ENCODE measurements at regions not wholly inside any gene's neighbourhood (a gene's known extent, or its start where the extent isn't known, plus 50 kb on each side); places are given as distances from the start of the nearest gene placed in this dataset.
"Not testable (repeated sequence)": the region's sequence is repeated elsewhere in the genome, so short reads cannot be mapped to it uniquely, and the experiment has no call there.

DNA sequence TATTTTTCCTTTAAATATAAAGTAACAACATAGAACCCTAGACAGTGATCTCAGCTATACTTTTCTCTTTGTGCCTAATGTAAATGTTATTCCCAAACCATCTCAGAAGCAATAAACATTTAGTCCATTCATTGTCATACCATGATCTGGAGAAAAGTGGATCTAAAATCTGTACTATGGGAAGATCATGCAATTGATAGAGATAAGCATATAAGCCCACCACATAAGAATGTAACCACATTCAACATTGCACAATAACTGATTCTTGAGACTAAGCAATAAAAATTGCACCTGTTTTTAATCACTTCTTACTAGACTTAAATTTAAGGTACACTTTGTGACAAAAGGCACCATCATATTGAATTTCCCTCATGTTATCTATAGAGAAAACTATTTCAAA is 1403.0 kb upstream of the C9orf72 start:
- Histone ChIP-seq H3K4me1 (no peaks in the 10 kb centered on the region), H3K4me3 (no peak overlapping the region), H3K27me3 (no peaks in the 10 kb centered on the region), H3K36me3 (ENCODE audit: low read depth, missing control alignments) (no peaks in the 10 kb centered on the region), H3K27ac (no peak overlapping the region), H3K9me3 (no peaks in the 10 kb centered on the region)
- DNase-seq, result no peak
- TF ChIP-seq POLR2A (IDR thresholded peaks at IDR 0.05), result no peak
- intact Hi-C loops (cut with DNase I; ENCODE audit: low total_unique reads), result no loop called here

DNA sequence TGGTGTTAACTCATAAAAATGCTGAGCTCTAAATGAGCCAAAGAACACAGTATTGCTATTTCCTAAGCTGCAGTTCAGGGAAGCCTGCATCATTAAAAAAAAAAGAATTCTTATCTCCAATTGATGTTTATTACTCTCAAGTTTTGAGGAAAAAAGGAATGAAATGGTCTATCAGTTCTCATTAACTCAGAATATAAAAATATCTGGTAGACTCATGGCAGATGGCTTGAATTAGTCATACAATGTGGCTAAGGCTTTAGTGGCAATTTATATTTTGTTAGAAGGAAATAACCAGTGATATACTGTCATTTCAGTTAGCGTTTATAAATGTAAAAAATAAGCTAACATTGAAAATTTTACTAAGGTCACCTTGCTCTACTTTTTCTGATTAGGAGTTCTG is 1403.4 kb upstream of the C9orf72 start:
- Histone ChIP-seq H3K36me3 (ENCODE audit: low read depth, missing control alignments) (no peaks in the 10 kb centered on the region), H3K4me1 (no peaks in the 10 kb centered on the region), H3K4me3 (no peak overlapping the region), H3K9me3 (no peaks in the 10 kb centered on the region), H3K27ac (no peak overlapping the region), H3K27me3 (no peaks in the 10 kb centered on the region)
- WGBS, 2 donors, result 34 to 61% methylated on average over 1 of the region's 1 CpG
- no peak for DNase-seq
- TF ChIP-seq, protein P1, sequence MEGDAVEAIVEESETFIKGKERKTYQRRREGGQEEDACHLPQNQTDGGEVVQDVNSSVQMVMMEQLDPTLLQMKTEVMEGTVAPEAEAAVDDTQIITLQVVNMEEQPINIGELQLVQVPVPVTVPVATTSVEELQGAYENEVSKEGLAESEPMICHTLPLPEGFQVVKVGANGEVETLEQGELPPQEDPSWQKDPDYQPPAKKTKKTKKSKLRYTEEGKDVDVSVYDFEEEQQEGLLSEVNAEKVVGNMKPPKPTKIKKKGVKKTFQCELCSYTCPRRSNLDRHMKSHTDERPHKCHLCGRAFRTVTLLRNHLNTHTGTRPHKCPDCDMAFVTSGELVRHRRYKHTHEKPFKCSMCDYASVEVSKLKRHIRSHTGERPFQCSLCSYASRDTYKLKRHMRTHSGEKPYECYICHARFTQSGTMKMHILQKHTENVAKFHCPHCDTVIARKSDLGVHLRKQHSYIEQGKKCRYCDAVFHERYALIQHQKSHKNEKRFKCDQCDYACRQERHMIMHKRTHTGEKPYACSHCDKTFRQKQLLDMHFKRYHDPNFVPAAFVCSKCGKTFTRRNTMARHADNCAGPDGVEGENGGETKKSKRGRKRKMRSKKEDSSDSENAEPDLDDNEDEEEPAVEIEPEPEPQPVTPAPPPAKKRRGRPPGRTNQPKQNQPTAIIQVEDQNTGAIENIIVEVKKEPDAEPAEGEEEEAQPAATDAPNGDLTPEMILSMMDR (IDR thresholded peaks at IDR 0.05), result no peak
- TF ChIP-seq POLR2A (IDR thresholded peaks at IDR 0.05), result no peak
- intact Hi-C loops (cut with DNase I; ENCODE audit: low total_unique reads), result no loop called here

- H3K27me3 ChIP-seq, result no peaks in the 10 kb centered on the region
- TF ChIP-seq, protein P1 (IDR thresholded peaks at IDR 0.05), result no peak
- no peak for TF ChIP-seq POLR2A (IDR thresholded peaks at IDR 0.05)
- H3K36me3 ChIP-seq (ENCODE audit: low read depth, missing control alignments), result no peaks in the 10 kb centered on the region
- intact Hi-C loops (cut with DNase I; ENCODE audit: low total_unique reads), result no loop called here
- DNase-seq, result no peak
- no peaks in the 10 kb centered on the region for H3K4me1 ChIP-seq
- H3K4me3 ChIP-seq, result no peak overlapping the region
- H3K9me3 ChIP-seq, result no peaks in the 10 kb centered on the region
- no peak overlapping the region for H3K27ac ChIP-seq
- WGBS, 2 donors, result 80 to 86% methylated on average over 1 of the region's 1 CpG
These were observed 1407.8 kb upstream of the C9orf72 start for GRCh38 chr9:28981129-28981528.

DNA sequence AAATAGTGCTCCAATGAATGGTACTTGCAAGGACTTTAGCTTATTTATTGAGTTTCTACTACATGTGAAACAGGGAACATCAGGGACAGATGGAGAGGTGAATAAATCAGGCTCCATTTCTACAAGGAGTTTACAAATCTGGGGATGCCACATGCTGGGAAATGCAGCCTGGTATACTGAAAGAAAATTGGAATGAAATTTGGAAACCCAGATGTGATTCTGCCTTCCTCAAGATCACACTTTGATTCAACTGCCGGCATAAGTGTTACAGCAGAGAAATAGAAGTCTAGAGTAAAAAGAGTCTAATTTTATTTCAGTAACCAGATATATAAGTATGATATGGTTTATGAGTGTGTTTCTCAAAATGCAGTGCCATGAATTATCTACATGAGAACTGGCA is 1408.4 kb upstream of the C9orf72 start:
- no peak overlapping the region for H3K4me3 ChIP-seq
- no peak overlapping the region for H3K27ac ChIP-seq
- no peaks in the 10 kb centered on the region for H3K4me1 ChIP-seq
- intact Hi-C loops (cut with DNase I; ENCODE audit: low total_unique reads), result no loop called here
- no peak for DNase-seq
- no peaks in the 10 kb centered on the region for H3K27me3 ChIP-seq
- H3K36me3 ChIP-seq (ENCODE audit: low read depth, missing control alignments), result no peaks in the 10 kb centered on the region
- WGBS, 2 donors, result 89 to 90% methylated on average over 1 of the region's 1 CpG
- no peak for TF ChIP-seq POLR2A (IDR thresholded peaks at IDR 0.05)
- TF ChIP-seq, protein P1 (IDR thresholded peaks at IDR 0.05), result no peak
- no peaks in the 10 kb centered on the region for H3K9me3 ChIP-seq

DNA sequence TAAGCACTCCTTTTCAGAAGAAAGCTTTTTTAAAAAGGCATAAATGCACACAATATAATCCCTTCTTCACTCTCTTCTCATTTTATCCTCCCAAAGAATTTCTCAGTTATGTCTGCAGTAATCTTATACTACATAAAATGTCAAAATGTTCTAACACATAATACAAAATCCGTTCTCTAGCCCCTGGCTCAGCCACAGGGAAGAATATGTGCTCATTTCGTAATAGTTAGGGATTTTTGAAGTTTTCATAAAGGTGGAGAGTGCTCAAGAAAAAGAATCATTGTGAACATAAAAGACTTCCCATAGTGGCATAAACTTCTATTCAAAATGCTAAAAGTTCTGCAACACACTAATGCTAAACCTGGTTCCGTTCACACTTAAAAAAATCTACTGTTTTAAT is 1410.7 kb upstream of the C9orf72 start:
- Histone ChIP-seq H3K27me3 (no peaks in the 10 kb centered on the region), H3K36me3 (ENCODE audit: low read depth, missing control alignments) (no peaks in the 10 kb centered on the region), H3K27ac (no peak overlapping the region), H3K4me3 (no peak overlapping the region), H3K4me1 (no peaks in the 10 kb centered on the region), H3K9me3 (no peaks in the 10 kb centered on the region)
- intact Hi-C loops (cut with DNase I; ENCODE audit: low total_unique reads), result no loop called here
- 57 to 76% methylated on average over 3 of the region's 3 CpGs for WGBS, 2 donors
- no peak for DNase-seq
- no peak for TF ChIP-seq POLR2A (IDR thresholded peaks at IDR 0.05)
- TF ChIP-seq, protein P1 (IDR thresholded peaks at IDR 0.05), result no peak

DNA sequence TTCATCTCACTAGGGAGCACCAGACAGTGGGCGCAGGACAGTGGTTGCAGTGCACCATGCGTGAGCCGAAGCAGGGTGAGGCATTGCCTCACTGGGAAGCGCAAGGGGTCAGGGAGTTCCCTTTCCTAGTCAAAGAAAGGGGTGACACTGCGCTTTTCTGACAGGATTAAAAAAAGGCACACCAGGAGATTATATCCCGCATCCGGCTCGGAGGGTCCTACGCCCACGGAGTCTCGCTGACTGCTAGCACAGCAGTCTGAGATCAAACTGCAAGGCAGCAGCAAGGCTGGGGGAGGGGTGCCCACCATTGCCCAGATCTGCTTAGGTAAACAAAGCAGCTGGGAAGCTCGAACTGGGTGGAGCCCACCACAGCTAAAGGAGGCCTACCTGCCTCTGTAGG is 1416.7 kb upstream of the C9orf72 start:
- DNase-seq; intact Hi-C loops (cut with DNase I; ENCODE audit: low total_unique reads): not testable (repeated sequence)
- WGBS, 2 donors, result 91 to 98% methylated on average over 10 to 12 of the region's 12 CpGs

More for the DNA sequence above, 1416.7 kb upstream of the C9orf72 start:
- not testable (repeated sequence) for H3K27ac ChIP-seq; H3K4me1 ChIP-seq; H3K36me3 ChIP-seq (ENCODE audit: low read depth, missing control alignments); H3K9me3 ChIP-seq; H3K4me3 ChIP-seq; H3K27me3 ChIP-seq

Measured in testis (tissue), 2 donors.